HEK293 (cell line): ENCODE measurements at regions not wholly inside any gene's neighbourhood (a gene's known extent, or its start where the extent isn't known, plus 50 kb on each side); places are given as distances from the start of the nearest gene placed in this dataset.

Experiments used
- KLF16 ChIP-seq: fragments of 450-650 bp; formaldehyde crosslinking; IDR thresholded peaks from 2 replicates; pipeline ENCODE4 v1.5.1; 2017; ENCODE audit warnings: missing biosample characterization, missing genetic modification characterization
- KLF9 ChIP-seq: fragments of 450-650 bp; formaldehyde crosslinking; IDR thresholded peaks from 2 replicates; pipeline ENCODE4 v1.5.1; 2016; ENCODE audit warnings: missing biosample characterization, missing genetic modification characterization, low read depth
- ZBTB1 ChIP-seq: fragments of 450-650 bp; formaldehyde crosslinking; IDR thresholded peaks from 2 replicates; pipeline ENCODE4 v1.5.1; 2016; ENCODE audit warnings: missing biosample characterization, missing genetic modification characterization
- ZNF174 ChIP-seq: fragments of 450-650 bp; formaldehyde crosslinking; IDR thresholded peaks from 2 replicates; pipeline ENCODE4 v1.5.0; 2017; ENCODE audit warnings: missing biosample characterization, mild to moderate bottlenecking, missing genetic modification characterization
- ZNF274 ChIP-seq, 2 experiments: fragments of 200-500 bp in 1 of 2; fragments of 450-650 bp in 1 of 2; sonication (Bioruptor generic) in 1 of 2; formaldehyde crosslinking in 1 of 2; IDR thresholded peaks; 2 replicates each; pipeline versions ENCODE4 v1.5.1 to v1.6.1; 2014 to 2016; ENCODE audit warnings: borderline replicate concordance in 1 of 2, inconsistent platforms in 1 of 2, low read length in 1 of 2, missing biosample characterization in 1 of 2, missing genetic modification characterization in 1 of 2
- ZNF501 ChIP-seq: fragments of 450-650 bp; formaldehyde crosslinking; IDR thresholded peaks from 2 replicates; pipeline ENCODE4 v1.5.1; 2016; ENCODE audit warnings: missing biosample characterization, missing genetic modification characterization
- ZNF747 ChIP-seq: fragments of 450-650 bp; formaldehyde crosslinking; IDR thresholded peaks from 2 replicates; pipeline ENCODE4 v1.5.1; 2016; ENCODE audit warnings: missing biosample characterization, missing genetic modification characterization
- ZNF76 ChIP-seq: fragments of 450-650 bp; formaldehyde crosslinking; IDR thresholded peaks from 2 replicates; pipeline ENCODE4; 2016; ENCODE audit warnings: low read depth, missing biosample characterization, missing genetic modification characterization, borderline replicate concordance
- ZNF830 ChIP-seq: fragments of 450-650 bp; IDR thresholded peaks from 2 replicates; pipeline ENCODE4 v1.5.0; 2018; ENCODE audit warnings: missing biosample characterization, missing genetic modification characterization, low read depth, mild to moderate bottlenecking, moderate library complexity
- TF ChIP-seq, protein P1 (sequence below): fragments of 450-650 bp; formaldehyde crosslinking; IDR thresholded peaks from 2 replicates; pipeline ENCODE4 v1.5.1; 2016; ENCODE audit warnings: missing biosample characterization, missing genetic modification characterization
- TF ChIP-seq, protein P2 (sequence below): fragments of 450-650 bp; IDR thresholded peaks from 2 replicates; pipeline ENCODE4 v1.5.1; 2018; ENCODE audit warnings: missing biosample characterization, mild to moderate bottlenecking, missing genetic modification characterization
- TF ChIP-seq, protein P3 (sequence below): fragments of 450-650 bp; formaldehyde crosslinking; IDR thresholded peaks from 2 replicates; pipeline ENCODE4 v1.5.1; 2016; ENCODE audit warnings: missing biosample characterization, missing genetic modification characterization
- TF ChIP-seq, protein P4 (sequence below): fragments of 450-650 bp; formaldehyde crosslinking; IDR thresholded peaks from 2 replicates; pipeline ENCODE4 v1.5.1; 2016; ENCODE audit warnings: missing biosample characterization, missing genetic modification characterization

DNA sequence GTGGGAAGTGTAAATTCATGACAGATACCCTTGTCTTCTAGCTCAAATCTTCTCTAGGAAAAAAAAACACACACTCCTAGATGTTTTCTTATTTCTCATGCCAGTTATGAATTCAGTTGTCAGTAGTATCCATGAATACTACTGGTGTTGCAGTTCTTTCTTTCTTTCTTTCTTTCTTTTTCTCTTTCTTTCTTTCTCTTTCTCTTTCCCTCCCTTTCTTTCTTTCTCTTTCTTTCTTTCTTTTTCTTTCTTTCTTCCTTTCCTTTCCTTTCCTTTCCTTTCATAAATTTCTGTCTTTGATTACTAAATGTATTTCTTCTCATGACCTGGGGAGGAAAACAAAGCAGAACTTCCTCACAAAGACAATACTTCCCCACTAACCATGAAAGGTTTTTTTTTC lies 253.8 kb downstream of the PCDH7 start:
- TF ChIP-seq KLF16 (no peak), ZNF501 (tag by site-specific recombination) (no peak), ZNF174 (tag by site-specific recombination) (no peak), ZNF747 (no peak), ZNF274 (IDR thresholded peaks at IDR 0.05; ENCODE audit: low read length) (no peak), ZNF274 (tag by site-specific recombination; IDR thresholded peaks at IDR 0.05; ENCODE audit: borderline replicate concordance) (no peak), ZNF830 (no peak), ZBTB1 (tag by site-specific recombination) (no peak), KLF9 (tag by site-specific recombination) (no peak), ZNF76 (tag by site-specific recombination) (no peak)
- TF ChIP-seq, protein P1, sequence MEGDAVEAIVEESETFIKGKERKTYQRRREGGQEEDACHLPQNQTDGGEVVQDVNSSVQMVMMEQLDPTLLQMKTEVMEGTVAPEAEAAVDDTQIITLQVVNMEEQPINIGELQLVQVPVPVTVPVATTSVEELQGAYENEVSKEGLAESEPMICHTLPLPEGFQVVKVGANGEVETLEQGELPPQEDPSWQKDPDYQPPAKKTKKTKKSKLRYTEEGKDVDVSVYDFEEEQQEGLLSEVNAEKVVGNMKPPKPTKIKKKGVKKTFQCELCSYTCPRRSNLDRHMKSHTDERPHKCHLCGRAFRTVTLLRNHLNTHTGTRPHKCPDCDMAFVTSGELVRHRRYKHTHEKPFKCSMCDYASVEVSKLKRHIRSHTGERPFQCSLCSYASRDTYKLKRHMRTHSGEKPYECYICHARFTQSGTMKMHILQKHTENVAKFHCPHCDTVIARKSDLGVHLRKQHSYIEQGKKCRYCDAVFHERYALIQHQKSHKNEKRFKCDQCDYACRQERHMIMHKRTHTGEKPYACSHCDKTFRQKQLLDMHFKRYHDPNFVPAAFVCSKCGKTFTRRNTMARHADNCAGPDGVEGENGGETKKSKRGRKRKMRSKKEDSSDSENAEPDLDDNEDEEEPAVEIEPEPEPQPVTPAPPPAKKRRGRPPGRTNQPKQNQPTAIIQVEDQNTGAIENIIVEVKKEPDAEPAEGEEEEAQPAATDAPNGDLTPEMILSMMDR (tag by site-specific recombination): no peak
- TF ChIP-seq, protein P2, sequence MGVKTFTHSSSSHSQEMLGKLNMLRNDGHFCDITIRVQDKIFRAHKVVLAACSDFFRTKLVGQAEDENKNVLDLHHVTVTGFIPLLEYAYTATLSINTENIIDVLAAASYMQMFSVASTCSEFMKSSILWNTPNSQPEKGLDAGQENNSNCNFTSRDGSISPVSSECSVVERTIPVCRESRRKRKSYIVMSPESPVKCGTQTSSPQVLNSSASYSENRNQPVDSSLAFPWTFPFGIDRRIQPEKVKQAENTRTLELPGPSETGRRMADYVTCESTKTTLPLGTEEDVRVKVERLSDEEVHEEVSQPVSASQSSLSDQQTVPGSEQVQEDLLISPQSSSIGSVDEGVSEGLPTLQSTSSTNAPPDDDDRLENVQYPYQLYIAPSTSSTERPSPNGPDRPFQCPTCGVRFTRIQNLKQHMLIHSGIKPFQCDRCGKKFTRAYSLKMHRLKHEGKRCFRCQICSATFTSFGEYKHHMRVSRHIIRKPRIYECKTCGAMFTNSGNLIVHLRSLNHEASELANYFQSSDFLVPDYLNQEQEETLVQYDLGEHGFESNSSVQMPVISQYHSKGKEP (tag by site-specific recombination): no peak
- TF ChIP-seq, protein P3, sequence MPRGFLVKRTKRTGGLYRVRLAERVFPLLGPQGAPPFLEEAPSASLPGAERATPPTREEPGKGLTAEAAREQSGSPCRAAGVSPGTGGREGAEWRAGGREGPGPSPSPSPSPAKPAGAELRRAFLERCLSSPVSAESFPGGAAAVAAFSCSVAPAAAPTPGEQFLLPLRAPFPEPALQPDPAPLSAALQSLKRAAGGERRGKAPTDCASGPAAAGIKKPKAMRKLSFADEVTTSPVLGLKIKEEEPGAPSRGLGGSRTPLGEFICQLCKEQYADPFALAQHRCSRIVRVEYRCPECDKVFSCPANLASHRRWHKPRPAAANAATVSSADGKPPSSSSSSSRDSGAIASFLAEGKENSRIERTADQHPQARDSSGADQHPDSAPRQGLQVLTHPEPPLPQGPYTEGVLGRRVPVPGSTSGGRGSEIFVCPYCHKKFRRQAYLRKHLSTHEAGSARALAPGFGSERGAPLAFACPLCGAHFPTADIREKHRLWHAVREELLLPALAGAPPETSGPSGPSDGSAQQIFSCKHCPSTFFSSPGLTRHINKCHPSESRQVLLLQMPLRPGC (tag by site-specific recombination): no peak
- TF ChIP-seq, protein P4, sequence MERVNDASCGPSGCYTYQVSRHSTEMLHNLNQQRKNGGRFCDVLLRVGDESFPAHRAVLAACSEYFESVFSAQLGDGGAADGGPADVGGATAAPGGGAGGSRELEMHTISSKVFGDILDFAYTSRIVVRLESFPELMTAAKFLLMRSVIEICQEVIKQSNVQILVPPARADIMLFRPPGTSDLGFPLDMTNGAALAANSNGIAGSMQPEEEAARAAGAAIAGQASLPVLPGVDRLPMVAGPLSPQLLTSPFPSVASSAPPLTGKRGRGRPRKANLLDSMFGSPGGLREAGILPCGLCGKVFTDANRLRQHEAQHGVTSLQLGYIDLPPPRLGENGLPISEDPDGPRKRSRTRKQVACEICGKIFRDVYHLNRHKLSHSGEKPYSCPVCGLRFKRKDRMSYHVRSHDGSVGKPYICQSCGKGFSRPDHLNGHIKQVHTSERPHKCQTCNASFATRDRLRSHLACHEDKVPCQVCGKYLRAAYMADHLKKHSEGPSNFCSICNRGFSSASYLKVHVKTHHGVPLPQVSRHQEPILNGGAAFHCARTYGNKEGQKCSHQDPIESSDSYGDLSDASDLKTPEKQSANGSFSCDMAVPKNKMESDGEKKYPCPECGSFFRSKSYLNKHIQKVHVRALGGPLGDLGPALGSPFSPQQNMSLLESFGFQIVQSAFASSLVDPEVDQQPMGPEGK (tag by site-specific recombination): no peak
